SJSA1 (cell line): ENCODE measurements at regions not wholly inside any gene's neighbourhood (a gene's known extent, or its start where the extent isn't known, plus 50 kb on each side); places are given as distances from the start of the nearest gene placed in this dataset.
A peak's percentile ranks its signal among the peaks of the same experiment; 100 is the strongest.
"Not testable (repeated sequence)": the region's sequence is repeated elsewhere in the genome, so short reads cannot be mapped to it uniquely, and the experiment has no call there.

Experiments
- DNase-seq, 2 experiments: peaks; one replicate each; pipeline ENCODE4 v3.0.0-alpha.2; 2015 to 2020; ENCODE audit warnings: low spot score in 2 of 2, low read depth in 1 of 2
- H3K27ac ChIP-seq: fragments of 250-450 bp; sonication (Bioruptor Pico); 2 replicates; pipeline ENCODE4 v1.5.1; 2020; ENCODE audit warnings: mild to moderate bottlenecking, moderate library complexity
- H3K27me3 ChIP-seq: fragments of 250-450 bp; sonication (Bioruptor Pico); replicated peaks from 2 replicates; pipeline ENCODE4 v1.5.1; 2020; ENCODE audit warnings: mild to moderate bottlenecking, moderate library complexity
- H3K36me3 ChIP-seq: fragments of 250-450 bp; sonication (Bioruptor Pico); 2 replicates; pipeline ENCODE4 v1.5.1; 2020; ENCODE audit warnings: mild to moderate bottlenecking
- H3K4me1 ChIP-seq: fragments of 250-450 bp; sonication (Bioruptor Pico); replicated peaks from 2 replicates; pipeline ENCODE4 v1.6.1; 2021; ENCODE audit warnings: mild to moderate bottlenecking
- H3K4me3 ChIP-seq: fragments of 250-450 bp; sonication (Bioruptor Pico); 2 replicates; pipeline ENCODE4 v1.5.1; 2020; ENCODE audit warnings: mild to moderate bottlenecking
- H3K9me3 ChIP-seq: fragments of 250-450 bp; sonication (Bioruptor Pico); replicated peaks from 2 replicates; pipeline ENCODE4 v1.5.1; 2020; ENCODE audit warnings: mild to moderate bottlenecking

DNA sequence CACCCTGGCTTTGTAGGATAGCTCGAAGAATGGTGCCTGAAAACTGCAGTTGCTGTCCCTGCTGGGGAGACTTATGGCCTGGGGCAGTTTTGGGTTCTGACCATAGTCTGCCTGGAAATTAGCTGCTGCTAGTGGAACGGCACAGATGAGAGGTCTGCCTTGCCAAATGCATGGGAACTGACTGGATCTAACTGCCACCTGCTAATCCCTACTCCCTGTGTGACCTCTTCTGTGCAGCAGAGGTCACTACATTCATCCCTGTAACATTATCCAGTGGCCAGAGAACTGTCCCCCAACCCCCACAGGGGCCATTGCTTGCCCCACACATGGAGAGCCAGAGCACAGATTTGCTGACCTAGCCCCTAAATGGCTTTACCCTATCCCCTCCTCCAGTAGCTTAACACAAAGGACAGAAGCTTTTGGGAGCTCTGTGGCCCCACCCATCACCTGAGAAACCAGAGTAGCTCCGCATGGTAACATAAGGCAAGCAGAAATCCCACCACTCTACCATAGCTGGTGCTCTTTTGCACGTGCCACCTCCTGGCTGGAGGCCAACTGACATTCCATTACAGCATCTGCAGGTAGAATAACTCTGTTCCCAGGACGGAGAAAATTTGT is 840.0 kb downstream of the EPHA3 start:
- no peaks in the 10 kb centered on the region for H3K4me1 ChIP-seq
- no peaks in the 10 kb centered on the region for H3K27me3 ChIP-seq
- H3K9me3 ChIP-seq = no peaks in the 10 kb centered on the region

DNA sequence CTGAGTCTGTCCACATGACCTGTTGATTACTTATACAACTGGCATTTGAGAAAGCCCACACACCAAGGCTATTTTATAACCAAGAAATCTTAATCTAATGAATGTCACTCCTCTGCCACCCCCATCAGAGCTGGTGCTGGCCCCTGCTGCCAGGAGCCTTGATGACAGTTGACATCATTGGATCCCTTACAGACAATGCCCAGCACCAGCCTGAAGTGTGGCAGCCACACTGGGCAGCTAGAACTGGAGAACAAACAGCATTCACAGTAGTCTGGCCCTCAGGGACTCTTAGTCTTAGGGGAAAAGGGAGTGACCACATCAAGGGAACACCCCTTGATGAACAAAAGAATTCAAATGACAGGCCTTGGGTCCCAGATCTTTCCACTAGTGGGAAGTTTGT is 840.6 kb downstream of the EPHA3 start:
- Histone ChIP-seq H3K4me3 (no peak overlapping the region), H3K4me1 (no peaks in the 10 kb centered on the region), H3K27me3 (no peaks in the 10 kb centered on the region), H3K9me3 (no peaks in the 10 kb centered on the region), H3K27ac (no peak overlapping the region), H3K36me3 (no peaks in the 10 kb centered on the region)
- no peak for DNase-seq

More for the DNA sequence above, 840.0 kb downstream of the EPHA3 start:
- H3K36me3 ChIP-seq = no peaks in the 10 kb centered on the region
- no peak overlapping the region for H3K27ac ChIP-seq
- H3K4me3 ChIP-seq = no peak overlapping the region
- DNase-seq = no peak

DNA sequence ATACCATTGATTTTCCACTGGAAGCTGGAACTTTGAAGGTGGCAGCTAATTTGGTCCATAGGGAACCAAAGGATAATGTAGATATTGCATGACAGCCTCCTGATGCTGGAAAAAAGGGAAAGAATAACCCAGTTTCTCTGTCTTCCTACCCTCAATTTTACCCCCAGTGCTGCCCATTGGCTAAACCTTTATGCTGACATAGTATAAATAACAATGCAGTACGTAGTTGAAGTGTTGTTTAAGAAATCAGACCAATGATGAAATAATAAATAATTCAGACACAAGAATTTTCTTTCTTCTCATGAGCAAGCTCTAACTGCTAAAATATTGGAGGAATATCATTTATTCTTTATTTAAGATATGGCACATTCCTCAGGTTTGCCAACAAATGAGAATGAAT is 843.4 kb downstream of the EPHA3 start:
- no peaks in the 10 kb centered on the region; the same call in 1 of the 2 replicates for H3K4me1 ChIP-seq
- H3K9me3 ChIP-seq = no peaks in the 10 kb centered on the region; the same call in 1 of the 2 replicates
- no peaks in the 10 kb centered on the region for H3K36me3 ChIP-seq
- no peak for DNase-seq
- H3K4me3 ChIP-seq = no peak overlapping the region
- H3K27ac ChIP-seq = no peak overlapping the region
- no peaks in the 10 kb centered on the region for H3K27me3 ChIP-seq

DNA sequence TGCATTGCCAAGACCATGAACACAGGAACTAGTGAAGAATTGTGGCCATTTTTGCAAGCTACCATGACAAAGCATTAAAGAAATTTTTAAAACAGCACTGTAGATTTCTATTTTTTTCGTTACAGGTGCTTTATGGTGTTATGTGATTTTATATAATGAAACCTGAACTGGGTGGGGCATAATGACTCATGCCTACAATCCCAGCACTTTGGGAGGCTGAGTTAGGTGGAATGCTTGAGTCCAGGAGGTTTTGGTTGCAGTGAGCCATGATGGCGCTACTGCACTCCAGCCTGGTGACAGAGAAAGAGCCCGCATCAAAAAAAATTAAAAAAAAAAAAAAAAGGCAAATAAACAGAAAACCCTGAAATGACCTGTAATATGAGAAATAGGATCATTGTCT is 846.7 kb downstream of the EPHA3 start:
- Histone ChIP-seq H3K27ac (no peak overlapping the region), H3K36me3 (no peaks in the 10 kb centered on the region), H3K4me1 (no peaks in the 10 kb centered on the region; the same call in 1 of the 2 replicates), H3K9me3 (no peaks in the 10 kb centered on the region; the same call in 1 of the 2 replicates), H3K27me3 (no peaks in the 10 kb centered on the region), H3K4me3 (no peak overlapping the region)
- no peak for DNase-seq

DNA sequence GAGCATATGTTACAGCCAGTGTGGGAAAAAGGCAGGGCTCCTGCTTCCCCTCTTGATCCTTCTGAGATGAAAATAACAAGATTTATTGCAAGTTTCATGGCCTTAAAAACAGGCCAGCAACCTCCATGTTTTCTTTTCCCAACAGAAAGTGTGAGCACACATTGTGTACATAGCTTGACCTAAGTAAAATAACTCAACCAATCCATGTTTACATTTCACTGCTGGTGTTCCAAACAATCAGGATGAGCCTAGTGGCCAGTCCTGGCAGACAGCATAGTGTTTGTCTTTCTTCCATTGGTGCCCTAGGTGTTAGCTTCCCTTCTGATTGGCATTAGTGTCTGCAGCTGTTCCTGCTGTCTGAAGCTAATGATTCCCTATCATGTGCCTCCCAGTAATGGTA is 847.7 kb downstream of the EPHA3 start:
- no peak overlapping the region for H3K27ac ChIP-seq
- H3K4me3 ChIP-seq = no peak overlapping the region
- peak in 1 of 2 experiments; percentile 10 for DNase-seq
- H3K27me3 ChIP-seq = no peaks in the 10 kb centered on the region
- H3K9me3 ChIP-seq = no peaks in the 10 kb centered on the region; the same call in 1 of the 2 replicates
- H3K36me3 ChIP-seq = no peaks in the 10 kb centered on the region
- H3K4me1 ChIP-seq = no peaks in the 10 kb centered on the region; the same call in 1 of the 2 replicates

DNA sequence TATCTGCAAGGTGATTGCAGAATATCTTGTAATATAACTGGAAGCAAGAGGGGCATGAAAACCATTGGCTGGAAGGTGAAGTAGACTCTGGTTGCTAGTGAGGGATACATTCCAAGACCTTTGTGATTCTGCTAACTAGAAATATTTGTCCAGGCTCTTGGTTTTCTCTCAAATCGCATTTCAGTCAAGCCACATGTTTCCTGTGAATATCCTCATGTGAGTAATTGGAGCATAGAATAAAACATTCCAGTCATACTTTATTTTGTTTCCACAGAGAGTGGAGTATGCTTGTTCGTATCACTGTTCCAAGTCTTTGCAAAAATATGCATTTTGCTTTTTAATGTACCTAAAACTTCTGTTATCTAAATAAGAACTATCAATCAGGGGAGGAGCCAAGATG is 850.0 kb downstream of the EPHA3 start:
- Histone ChIP-seq H3K27me3 (no peaks in the 10 kb centered on the region), H3K36me3 (no peaks in the 10 kb centered on the region), H3K4me1 (no peaks in the 10 kb centered on the region; the same call in 1 of the 2 replicates), H3K4me3 (no peak overlapping the region), H3K27ac (no peak overlapping the region), H3K9me3 (no peaks in the 10 kb centered on the region; the same call in 1 of the 2 replicates)
- DNase-seq = no peak

DNA sequence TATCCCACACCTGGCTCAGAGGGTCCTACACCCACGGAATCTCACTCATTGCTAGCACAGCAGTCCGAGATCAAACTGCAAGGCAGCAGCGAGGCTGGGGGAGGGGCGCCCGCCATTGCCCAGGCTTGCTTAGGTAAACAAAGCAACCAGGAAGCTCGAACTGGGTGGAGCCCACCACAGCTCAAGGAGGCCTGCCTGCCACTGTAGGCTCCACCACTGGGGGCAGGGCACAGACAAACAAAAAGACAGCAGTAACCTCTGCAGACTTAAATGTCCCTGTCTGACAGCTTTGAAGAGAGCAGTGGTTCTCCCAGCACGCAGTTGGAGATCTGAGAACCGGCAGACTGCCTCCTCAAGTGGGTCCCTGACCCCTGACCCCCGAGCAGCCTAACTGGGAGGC is 850.7 kb downstream of the EPHA3 start:
- H3K4me3 ChIP-seq, H3K9me3 ChIP-seq, DNase-seq, H3K36me3 ChIP-seq, H3K4me1 ChIP-seq, H3K27me3 ChIP-seq, H3K27ac ChIP-seq: not testable (repeated sequence)

DNA sequence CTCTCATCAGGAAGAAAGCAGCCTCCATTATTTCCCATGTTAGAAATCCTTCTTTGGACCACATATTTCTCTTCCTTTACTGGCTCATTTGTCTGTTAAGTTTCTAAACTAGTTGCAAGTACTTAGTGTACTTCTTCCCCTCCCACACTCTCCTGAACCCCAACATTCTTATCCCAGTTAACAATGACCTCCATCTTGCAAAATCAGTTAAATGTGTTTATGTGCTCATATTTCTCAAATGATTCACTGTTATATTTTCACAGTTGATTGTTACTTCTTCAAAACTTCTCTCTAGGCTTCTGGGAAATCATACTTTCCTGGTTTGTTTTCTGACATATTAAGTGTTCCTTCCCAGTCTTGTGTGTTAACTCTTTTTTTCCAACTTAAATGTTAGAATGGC is 856.9 kb downstream of the EPHA3 start:
- Histone ChIP-seq H3K27ac (no peak overlapping the region), H3K9me3 (no peaks in the 10 kb centered on the region), H3K4me1 (no peaks in the 10 kb centered on the region), H3K4me3 (no peak overlapping the region), H3K36me3 (no peaks in the 10 kb centered on the region), H3K27me3 (no peaks in the 10 kb centered on the region)
- DNase-seq = no peak

DNA sequence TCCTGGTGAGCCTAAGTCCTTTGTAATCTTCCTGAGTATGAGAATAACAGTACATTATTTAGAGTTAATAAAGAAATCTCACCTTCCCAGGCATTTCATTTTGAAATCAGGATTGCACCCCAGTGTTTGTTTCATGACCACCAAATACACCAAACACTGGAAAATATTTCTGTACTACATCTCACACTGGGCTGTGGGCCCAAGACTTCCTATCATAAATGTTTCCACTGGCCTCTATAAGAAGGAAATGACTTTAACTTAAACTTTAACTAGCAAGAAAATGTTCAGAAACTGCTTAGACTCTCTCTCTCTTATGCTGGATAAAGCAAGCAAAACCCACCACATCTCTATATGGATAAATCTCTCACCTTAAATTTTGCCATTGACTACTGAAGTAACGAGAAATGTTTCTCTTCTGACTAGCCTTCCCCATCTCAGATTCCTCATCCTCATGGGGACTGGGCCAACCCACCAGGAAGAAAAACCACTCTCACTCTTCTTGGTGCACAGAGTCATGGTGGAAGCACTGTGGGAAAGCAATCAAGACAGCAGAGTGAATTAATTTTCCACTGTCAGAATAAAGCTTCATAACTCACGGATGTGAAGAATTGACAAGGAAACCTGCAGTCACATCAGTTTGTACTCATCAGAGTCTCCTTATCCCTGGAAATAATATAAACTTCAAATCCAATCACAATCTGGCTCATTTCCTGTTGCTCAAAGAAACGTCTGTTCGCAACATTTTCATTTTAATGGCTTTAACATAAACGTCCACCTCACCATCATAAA is 859.6 kb downstream of the EPHA3 start:
- Histone ChIP-seq H3K4me1 (no peaks in the 10 kb centered on the region), H3K36me3 (no peaks in the 10 kb centered on the region), H3K27me3 (no peaks in the 10 kb centered on the region), H3K9me3 (no peaks in the 10 kb centered on the region), H3K4me3 (no peak overlapping the region), H3K27ac (no peak overlapping the region)
- DNase-seq = no peak

DNA sequence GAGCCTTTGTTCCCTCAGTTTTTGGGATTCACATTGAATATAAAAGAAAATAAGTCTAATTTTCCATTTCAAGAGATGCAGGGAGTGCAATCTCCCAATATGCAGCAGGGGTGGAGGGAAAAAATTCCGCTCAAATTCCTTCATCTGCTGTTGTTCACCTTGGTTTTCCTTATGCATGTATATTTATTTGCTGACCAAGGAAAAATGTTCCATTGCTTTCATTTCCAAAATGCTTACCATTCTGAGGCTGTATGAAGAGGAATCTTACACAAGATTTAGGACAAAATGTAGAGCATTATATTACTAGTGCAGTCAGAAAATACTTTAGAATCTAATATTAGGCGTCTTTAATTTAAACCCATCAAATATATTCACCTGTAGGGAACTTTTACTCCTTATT is 863.9 kb downstream of the EPHA3 start:
- Histone ChIP-seq H3K4me3 (no peak overlapping the region), H3K27me3 (no peaks in the 10 kb centered on the region), H3K4me1 (no peaks in the 10 kb centered on the region), H3K36me3 (no peaks in the 10 kb centered on the region), H3K9me3 (no peaks in the 10 kb centered on the region), H3K27ac (no peak overlapping the region)
- no peak for DNase-seq

DNA sequence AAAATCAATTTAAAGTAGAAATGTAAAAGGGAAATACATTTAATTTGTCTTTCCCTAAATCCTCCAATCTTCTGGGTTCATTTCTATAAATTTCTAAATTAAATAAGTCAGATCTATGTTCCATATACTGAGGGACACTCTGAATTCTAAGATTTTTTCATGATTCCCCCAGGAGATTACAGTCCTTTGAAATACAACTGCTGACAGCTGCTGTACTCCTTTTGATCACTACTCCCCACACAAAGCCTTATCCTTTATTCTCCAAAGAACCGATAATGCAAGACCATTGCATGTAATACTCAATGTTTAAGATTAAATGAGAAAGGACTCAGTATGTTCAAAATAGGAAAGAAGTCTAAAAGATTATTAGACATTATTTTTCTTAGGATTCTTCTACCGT is 865.7 kb downstream of the EPHA3 start:
- H3K4me1 ChIP-seq = no peaks in the 10 kb centered on the region
- H3K36me3 ChIP-seq = no peaks in the 10 kb centered on the region
- no peak for DNase-seq
- H3K9me3 ChIP-seq = no peaks in the 10 kb centered on the region
- H3K27ac ChIP-seq = no peak overlapping the region
- no peak overlapping the region for H3K4me3 ChIP-seq
- no peaks in the 10 kb centered on the region for H3K27me3 ChIP-seq

DNA sequence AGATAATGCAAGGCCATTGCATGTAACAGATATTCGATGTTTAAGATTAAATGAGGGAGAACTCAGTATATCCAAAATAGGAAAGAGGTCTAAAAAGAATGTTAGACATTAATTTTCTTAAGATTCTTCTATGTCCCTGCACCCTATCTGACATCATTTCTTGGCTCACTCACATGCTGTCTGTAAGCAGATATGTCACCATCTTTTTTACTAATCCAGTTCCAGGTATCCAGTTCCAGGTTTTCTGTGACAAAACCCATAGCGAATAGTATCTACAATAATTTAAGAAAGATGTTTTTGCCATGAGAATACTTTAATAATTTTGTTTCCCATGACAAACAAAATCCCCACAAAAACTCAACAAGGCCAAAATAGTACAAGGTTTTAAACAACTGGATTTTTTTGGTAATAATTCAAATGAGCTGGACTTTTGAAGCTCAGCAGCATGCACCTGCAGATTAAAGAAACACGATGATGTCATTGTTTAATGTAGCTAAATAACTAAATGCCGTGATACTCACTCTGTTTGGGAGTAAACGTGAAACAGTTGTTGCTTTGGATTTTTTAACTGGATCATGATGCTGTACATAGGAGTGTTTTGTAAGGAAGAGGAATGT is 867.6 kb downstream of the EPHA3 start:
- H3K27ac ChIP-seq = no peak overlapping the region
- DNase-seq = no peak
- no peaks in the 10 kb centered on the region for H3K36me3 ChIP-seq
- no peaks in the 10 kb centered on the region for H3K27me3 ChIP-seq
- no peaks in the 10 kb centered on the region; the same call in 1 of the 2 replicates for H3K9me3 ChIP-seq
- H3K4me3 ChIP-seq = no peak overlapping the region
- no peaks in the 10 kb centered on the region for H3K4me1 ChIP-seq

DNA sequence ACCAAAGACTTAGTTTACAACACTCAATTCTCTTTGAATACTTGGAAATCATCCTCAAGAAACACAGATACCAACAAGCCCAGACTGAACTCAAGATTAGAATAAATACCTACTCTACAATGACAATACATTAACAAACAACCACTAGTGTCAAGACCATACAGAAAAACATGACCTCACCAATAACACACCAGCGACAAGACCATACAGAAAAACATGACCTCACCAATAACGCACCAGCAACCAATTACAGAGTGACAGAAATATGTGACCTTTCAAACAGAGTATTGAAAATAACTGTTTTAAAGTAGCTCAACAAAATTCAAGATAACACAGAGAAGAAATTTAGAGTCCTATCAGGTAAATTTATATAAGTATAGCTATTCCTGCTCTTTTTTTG is 876.0 kb downstream of the EPHA3 start:
- Histone ChIP-seq H3K36me3 (no peaks in the 10 kb centered on the region), H3K4me3 (no peak overlapping the region), H3K27me3 (no peaks in the 10 kb centered on the region), H3K9me3 (no peaks in the 10 kb centered on the region; the same call in none of the 2 replicates), H3K4me1 (no peaks in the 10 kb centered on the region), H3K27ac (no peak overlapping the region)
- no peak for DNase-seq

DNA sequence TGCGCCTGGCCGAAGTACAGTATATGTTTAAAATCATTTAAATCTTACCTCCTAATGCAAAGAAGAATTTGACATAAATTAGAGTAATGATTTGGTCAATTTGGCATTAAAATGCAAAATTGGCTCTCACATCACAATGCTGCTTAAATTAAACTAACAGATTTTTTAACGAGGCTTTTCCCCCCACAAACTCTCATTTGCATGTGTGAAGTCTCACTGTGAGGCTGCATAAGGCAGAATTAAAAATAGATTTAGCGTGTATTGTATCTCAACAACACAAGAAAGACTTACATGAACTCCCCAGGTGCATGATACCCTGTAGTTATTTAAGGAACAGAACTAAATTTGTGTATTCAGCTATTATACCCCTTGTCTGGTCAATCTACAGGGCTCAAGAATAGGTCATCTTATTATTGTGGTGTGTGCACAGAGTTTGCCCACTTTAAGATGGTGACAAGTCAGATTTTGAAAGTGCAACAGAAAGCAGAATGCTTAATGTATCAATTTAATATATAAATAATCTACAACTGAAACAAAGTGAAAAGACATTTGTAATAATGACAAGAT is 897.9 kb downstream of the EPHA3 start:
- Histone ChIP-seq H3K9me3 (no peaks in the 10 kb centered on the region), H3K4me1 (no peaks in the 10 kb centered on the region; the same call in 1 of the 2 replicates), H3K36me3 (no peaks in the 10 kb centered on the region), H3K27me3 (no peaks in the 10 kb centered on the region), H3K4me3 (no peak overlapping the region), H3K27ac (no peak overlapping the region)
- no peak for DNase-seq
